Left hindlimb (tissue), 1 donor: ENCODE measurements at regions not wholly inside any gene's neighbourhood (a gene's known extent, or its start where the extent isn't known, plus 50 kb on each side); places are given as distances from the start of the nearest gene placed in this dataset.

ENCODE experiments used
- DNase-seq: peaks from one replicate; pipeline ENCODE4 v3.0.0-alpha.2; 2018

DNA sequence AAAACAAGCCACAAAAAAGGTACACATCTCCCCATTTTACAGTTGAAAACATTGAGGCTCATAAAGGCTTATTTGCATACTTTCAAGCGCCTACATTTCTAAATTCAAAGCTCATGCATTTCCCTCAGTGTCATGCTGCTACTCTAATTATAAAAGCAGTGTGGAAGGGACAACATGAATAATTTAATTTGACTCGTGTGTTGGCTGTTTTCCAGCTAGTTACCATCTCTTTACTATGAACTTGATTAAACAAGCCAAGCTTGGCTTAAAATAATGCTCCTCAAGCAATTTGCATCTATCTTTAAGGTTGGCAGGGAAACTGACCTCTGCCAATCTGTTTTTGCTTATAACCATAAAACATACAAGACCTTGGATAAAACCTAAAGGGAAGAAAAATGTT is 252.5 kb upstream of the NEIL3 start:
- DNase-seq, result no peak

DNA sequence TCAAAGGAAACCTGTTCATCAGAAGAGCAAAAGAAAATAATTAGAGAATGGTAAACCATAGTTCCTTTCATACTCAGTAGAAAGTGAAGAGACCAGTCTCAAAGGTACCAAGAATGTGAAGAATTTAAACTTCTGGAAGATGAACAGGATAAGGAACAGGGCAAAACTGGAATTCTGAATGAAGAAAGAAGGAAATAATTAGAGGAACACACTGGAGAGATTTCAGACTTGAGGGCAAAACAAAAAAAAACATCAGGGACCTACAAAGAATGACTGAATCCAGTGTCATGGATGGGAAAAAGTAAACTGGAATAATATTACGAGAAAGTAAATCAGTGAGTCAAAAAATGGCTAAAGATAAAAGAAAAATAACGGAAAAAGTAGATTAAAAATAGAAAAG is 245.6 kb upstream of the NEIL3 start:
- DNase-seq, result no peak

DNA sequence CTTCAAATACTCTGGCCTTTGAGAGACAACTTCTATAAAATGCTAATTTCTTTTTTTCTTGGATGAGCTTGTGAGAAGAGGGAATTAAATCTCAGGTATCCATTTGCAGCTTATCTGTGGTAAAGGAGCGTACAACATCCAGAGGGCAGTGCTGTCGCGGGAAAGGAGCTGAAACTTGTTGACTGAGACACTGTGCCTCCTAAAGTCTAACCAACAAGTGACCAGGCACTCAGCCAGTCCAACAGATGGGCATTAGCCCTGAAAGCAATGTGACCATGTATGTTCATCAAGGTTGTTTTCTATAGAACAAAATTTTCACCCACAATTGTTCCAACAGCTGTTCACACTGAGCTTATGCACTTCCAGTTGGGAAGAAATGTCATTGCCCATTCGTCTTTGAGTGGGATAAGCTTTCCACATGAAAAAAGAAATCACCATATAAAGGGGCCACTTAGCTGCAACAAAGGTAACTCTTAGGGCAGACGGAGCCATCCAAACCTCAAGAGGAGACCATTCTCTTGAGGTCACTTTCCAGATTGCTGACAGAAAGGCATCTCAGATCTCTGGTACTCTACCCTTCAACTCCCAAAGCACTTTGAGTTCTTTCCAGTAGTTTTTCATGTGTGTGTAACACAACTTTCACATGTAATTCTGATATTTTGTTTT is 244.8 kb upstream of the NEIL3 start:
- DNase-seq, result no peak

DNA sequence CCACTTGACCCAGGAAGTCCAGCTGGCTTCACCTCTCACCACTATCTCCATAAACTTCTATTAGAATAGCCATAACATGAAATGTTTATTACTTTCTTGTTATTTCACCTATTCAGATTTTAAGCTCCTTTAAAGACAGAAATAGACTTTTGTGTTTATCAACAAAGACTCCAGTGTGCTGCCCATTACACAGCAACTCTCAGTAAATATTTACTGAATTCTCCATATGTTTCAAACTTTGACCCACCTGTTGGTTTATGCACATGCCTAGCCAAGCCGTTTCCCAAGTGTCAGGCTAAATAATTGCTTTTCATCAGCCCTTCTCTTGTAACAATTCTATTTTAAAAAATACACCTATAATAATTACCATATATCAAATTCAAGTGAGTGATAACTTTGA is 242.9 kb upstream of the NEIL3 start:
- DNase-seq, result no peak

DNA sequence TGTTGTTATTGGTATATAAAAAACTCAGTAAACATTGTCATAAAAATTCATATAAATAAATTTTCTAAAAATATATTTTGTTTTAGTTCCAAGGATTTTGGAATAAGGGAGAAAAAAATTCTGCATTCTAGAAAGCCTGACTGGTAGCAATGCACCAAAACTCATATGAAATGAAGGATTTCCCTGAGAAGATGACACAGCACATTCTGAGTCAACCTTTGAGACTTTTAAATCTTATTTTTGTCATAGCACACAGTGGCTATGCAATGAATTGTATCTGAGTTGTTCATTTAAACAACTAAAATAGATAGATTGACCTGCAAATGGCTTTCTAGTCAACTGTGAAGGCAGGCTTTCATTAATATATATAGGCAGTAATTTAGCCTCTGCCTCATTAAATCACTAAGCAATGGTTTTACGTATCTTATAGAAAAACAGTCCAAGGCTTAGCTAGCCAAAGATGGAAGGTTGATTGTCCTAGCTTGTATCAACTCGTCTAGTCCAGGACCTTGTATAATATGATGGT is 239.1 kb upstream of the NEIL3 start:
- DNase-seq, result no peak

DNA sequence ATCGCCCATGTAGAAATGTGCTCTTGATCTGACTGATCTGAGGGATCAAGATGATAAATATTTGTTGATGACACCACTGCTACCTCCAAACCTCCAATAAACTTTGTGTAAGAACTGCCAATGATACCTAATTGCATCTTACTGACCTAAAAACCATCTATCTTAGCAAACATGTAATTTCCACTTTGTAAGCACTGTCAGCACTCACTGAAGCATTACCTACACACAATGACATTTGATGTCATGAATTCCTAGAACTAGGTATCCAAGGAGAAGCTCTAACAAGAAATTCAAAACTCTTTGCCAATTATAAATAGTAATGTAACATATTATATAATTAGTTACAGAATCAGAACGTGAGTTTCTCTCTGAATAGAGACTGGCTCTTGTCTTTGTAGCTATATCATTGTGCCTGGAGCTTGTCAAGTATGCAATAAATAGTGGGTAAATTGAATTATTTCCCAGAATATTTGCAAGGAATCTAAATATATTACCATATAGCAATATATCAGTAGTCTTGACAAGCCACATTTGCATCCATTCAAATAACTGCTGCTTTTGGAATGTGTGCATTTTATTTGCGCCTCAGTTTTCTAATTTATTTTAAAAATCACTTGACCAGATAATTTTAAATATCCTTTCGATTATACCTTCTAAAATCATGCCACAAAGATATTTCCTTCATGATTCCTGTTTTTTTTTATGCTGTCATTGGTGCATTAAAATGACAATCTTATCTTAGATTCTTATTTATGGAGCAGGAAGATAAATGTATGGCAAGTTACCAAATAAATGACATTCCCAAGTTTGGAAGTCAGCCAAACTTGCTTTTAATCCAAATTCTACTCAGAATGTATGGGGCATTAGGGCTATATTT is 232.3 kb upstream of the NEIL3 start:
- no peak for DNase-seq

DNA sequence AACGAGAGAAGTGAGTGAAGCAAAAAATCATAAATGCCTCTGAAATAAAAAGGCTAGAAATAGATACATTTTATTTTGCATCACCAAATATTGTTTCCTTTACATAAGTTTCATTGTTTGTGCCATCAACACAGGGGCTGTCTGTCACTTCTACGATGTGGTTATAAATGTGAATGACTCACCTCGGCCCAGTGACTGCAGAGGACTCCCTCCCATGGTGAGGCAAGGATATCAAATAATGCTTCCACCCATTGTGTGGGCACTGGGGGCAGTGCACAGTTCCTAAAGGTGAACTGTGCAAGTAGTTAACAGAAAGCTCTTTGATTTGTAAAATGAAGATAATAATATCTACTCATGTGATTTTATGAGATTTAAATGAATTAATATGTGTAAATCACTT is 230.3 kb upstream of the NEIL3 start:
- DNase-seq, result no peak

DNA sequence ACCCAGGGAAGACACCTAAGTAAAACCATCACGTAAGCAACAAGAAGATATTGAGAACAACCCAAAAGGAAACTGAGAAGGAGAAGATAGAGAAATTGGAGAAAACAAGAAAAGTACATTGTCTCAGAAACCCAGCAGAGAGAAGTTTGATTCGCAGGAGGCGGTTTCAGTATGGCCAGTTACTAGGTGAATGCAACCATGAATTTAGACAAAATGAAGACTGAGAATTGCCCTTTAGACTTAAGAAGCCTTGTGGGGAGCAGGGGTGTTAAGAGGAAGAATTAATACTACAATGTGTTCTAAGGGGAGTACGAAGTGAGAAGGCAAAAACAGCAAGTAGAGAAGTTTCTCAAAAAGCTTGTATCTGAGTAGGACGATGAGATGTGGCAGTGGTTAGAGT is 229.3 kb upstream of the NEIL3 start:
- DNase-seq, result no peak

DNA sequence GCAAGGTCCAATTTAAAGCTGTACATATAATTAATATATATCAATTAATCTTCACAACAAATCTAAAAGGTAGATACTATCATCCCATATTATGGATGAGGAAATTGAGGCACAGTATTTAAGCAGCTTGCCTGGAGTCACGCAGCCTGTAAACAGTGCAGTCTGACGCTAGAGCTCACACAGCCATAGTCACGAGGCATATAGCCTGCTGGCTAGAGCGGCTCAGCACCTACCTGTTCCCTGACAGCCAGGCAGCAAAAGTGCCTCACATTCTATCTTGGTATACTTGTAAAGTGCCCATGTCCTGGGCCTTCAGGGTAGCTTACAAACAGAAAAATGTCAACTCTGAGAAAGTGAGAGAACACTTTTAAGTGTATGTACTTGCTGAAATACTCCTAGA is 222.6 kb upstream of the NEIL3 start:
- no peak for DNase-seq

DNA sequence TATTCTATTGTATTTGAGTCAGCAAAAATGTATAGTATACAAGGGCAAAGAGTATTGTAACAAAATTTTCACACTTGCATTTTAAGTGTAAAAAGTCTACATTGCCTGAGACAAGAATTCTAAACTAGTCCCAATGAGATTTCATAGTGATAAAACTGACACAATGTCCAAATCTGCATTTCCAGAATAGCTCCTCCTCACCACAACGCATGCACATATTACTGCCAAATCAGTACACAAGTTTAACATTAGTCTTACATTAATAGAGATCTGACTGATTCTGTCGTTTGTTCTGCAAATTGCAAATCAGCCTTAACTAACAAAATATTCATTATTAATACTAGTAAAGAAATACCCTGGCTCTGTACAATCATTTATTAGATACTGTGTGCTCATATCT is 222.2 kb upstream of the NEIL3 start:
- no peak for DNase-seq

DNA sequence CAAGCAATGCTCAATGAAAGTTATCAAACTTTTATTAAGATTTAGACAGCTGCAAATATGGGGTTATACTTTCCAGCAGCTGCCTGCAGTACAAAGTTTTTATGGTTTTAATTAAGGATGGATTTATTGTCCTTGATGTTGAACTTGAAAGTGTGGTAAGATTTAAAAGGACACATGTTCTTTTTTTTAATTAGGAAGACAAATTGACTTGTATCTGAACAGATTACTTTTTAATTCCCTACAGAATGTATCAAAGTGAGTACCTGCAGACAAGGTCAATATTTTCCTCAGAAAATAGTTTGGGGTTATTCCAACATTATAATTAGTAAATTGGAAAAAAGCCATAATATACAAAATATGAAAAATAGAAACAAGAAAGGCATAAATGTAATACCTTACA is 218.2 kb upstream of the NEIL3 start:
- DNase-seq, result no peak

DNA sequence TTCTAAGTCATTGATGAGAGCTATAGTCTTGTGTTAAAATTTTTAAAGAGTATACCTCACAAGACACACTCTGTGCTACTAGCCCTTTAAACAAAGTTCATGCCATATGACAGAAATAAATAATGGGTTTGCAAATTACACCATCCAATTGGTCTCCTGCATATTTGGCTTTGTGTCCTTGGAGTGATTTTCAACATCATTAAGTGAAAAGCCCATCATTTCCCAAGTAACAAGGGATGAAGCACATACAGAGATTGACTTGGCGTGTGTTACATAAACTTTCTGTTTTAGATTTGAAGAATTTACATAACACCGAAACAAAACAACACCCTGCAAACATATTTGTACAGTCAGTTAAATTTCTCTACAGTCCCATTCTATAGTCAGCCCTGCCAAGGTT is 216.9 kb upstream of the NEIL3 start:
- DNase-seq, result no peak

DNA sequence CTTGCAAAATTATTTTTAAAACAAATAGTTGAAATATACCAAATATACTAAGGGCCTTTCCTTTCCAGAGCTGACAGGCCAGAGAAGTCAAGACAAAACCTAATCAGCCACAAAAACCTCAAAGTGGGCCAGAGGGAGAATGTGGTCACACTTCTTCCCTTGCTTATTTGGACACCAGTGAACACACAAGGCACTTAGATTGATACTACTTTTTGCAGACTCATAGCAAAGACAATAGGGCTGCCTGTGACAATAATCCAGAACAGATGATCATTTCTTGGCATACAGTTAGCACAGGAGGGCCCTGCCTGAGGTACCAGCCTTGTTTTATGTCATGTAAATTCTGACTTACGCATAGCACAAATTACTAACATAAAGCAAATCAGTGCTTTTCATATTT is 215.7 kb upstream of the NEIL3 start:
- DNase-seq, result no peak

DNA sequence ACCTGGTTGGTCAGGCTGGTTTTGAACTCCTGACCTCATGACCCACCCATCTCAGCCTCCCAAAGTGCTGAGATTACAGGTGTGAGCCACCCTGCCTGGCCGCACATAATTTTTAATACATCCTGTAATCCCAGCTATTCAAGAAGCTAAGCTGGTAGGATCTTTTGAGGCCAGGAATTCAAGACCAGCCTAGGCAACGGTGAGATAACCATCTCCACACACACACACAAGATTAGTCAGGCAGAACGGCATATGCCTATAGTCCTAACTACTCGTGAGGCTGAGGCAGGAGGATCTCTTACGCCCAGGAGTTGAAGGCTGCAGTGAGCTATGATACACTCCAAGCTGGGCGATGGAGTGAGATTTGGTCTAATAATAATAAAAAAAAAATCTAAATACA is 212.4 kb upstream of the NEIL3 start:
- no peak for DNase-seq

DNA sequence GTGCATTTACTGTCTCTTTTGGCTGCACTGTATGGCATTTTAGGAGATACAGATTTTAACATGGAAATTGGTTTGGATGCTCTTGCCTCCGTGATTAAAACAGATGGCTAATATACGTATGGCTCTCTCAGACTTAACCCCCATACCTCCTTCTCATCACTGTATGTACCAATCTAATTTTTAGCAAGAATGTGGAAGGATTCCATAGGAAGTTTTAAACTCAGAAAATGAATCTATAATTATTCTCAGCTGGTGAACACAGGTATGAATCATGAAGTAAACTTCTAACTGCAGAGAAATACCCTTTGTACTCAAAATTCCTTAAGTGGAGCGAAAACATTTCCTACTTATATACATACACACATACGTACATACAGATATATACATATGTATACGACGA is 210.5 kb upstream of the NEIL3 start:
- DNase-seq, result no peak

DNA sequence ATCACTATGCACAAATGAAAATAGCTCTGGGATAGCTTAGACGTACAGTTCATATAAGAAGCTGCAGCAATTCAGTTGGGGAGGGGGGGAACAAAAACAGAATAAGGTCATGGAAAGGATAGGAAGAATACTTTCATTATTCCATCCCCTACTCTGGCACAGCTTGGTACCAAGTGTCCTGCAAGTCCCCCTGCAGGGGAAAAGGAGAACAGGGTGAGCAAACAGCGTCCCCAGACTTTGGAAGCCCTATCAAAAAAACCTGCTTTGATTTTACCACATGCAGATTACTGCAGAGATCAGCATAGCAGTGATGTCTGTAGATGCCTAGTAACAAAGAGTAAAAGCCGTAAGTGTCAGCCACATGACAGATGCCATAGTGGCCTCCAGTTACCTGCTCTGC is 209.4 kb upstream of the NEIL3 start:
- no peak for DNase-seq

DNA sequence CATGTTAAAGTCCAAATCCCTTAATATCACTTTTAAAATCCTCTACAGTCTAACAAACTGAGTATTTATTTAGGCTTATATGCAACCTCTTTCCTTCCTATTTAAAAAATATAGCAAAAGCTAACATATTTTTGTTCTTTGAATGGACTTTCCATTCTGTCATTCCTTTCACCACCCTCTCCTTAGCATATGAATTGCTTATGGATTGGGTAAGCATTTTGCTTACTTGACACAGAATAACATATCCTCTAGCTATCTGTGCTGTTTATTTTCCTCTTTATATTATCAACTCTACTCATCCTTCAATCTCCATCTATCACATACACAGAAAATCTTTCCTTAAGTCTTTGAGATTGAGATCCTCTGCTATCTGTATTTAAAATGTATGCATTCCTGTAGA is 206.1 kb upstream of the NEIL3 start:
- DNase-seq, result no peak

DNA sequence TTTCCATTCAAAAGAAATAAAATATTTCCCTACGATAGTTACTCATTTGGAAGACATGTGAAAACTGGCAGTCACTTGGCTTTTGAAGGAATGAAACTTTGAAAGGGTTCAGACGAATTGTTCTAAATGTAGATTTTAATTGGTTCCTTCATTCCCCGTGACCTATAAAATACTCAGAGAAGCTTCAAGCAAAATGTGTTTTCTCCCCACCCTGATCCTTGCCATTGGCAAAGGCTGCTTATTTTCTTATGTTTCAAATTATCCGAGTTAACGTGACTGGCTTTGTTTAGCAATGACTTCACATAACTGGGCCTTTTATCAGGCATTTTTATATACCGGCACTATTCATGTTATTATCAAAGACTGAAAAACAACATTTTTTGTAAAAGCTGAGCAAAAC is 204.1 kb upstream of the NEIL3 start:
- DNase-seq, result no peak

DNA sequence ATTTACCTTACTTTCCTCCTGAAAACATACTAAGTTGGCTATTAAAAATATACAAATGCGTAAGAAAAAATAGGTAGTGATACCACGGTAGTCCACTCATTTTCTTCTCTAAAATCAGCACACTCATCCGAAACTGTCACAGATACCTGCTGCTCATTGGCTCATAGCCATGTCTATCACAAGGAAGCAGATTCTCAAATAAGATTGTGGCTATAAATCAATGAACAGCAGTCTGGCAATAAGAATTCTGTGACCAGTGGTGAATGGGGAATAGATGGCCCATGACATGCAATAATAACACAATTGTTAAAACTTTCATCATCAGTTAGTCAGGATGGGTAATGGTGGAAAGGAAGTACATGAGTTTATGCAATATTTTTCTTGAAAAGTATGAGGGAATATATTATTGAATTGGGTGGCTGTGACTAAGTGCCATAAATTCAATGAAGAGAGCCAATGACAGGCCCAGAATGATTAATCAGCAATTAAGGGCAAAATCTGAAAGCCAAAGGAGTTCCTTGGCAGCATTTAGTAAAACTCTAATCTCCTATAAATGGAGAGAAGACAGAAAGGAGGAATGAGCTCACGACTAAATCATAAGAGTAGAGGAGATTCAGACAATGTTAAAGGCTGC is 202.3 kb upstream of the NEIL3 start:
- no peak for DNase-seq

DNA sequence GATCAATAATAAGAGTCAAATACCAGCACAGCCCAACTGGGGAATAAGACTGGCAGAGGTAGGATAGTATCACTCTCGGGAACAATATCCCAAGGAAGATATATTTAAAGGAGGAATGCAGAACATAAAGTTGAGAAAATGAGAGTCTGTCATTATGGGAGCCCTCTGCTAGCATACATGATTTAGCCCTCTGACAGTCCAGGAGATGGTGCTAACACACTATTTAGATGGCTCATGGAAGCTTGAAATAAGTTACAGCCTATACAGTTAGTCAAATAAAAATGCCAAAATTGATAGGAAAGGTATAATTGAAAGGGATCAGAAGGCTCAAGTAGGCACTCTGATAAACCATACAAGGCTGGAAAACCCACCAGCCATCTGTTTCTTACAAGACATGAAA is 201.0 kb upstream of the NEIL3 start:
- no peak for DNase-seq

DNA sequence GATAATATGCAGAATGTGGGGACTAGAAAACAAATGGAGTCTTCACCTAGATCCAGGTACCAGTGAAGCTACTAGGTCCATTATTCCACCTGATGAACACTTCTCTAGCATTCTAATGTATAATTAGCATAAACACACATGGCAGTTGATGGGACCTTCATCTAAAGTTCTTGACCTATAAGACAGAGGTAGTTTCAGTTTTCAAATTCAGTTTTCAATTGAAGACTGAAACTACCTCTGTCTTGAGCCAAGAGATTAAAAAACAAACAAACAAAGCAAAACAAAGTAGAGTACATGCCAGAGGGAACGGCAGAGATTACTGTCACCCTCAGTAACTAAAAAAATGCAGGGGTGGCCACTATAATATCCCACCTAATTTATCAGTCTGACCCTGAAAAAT is 199.9 kb upstream of the NEIL3 start:
- no peak for DNase-seq

DNA sequence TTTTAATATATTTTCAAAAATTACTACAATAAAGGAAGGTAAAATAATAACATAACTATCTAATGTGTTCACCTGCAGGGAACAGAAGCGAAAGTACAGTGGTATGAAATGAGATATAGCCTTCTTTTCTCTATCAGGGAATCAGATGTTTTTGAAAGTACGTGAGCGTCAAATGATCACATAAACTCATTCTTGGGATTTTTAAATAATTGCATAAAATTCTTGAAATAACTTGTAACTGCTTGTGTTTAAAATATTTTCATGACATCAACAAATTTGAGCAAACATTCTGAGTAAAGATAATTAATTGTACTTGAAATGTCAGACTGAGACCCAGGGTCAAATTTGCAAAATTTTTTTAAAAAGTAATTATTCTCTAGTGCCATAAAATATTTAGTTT is 193.5 kb upstream of the NEIL3 start:
- no peak for DNase-seq

DNA sequence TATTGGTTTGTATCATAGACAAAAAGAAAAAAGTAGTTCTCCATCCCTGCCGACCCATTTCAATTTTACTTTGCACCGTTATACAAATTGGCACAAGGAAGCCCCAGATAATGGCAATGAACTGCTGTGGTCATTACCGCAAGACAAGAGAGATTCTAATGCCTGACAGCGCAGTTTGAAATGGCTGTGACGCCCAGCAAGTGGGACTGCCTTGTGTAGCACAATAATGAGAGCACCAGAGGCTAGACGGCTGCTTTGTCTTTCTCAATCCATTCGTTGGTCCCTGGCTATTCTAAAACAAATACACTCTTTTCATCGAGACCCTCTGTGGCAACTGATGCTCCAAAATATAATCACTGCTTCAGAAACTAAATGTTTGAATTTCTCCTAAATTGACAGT is 192.4 kb upstream of the NEIL3 start:
- DNase-seq, result no peak

DNA sequence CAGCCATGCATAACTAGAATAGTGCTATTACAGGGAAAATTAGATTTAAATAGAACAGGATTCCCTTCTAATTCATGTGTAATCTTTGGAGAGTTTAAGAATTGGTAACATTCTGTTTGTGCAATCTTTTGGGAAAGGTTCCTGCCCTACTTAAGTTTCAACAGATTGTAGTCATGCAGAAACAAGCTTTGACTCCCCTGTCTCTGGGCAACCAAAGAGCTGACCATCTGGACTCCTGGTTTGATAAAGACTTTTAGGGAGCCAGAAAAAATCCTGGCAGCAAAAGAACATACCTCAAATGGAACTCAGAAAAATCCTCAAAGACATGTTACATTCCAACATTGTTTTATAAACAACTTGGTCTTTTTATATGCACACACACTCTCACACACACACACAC is 191.1 kb upstream of the NEIL3 start:
- no peak for DNase-seq
